Fibroblast of gingiva (primary cell): ENCODE measurements at regions not wholly inside any gene's neighbourhood (a gene's known extent, or its start where the extent isn't known, plus 50 kb on each side); places are given as distances from the start of the nearest gene placed in this dataset.
A peak's percentile ranks its signal among the peaks of the same experiment; 100 is the strongest.

Experiments
- DNase-seq: peaks from one replicate; pipeline ENCODE4 v3.0.0-alpha.2; 2011; ENCODE audit warnings: low read depth

GRCh38 chr3:67288466-67289106, 290.5 kb downstream of the KBTBD8 start:
- DNase-seq: no peak

GRCh38 chr3:67289626-67290025, 291.5 kb downstream of the KBTBD8 start:
- DNase-seq: no peak

- DNase-seq: no peak
Observed at GRCh38 chr3:67290438-67290837, 292.3 kb downstream of the KBTBD8 start.

- no peak for DNase-seq
Observed at GRCh38 chr3:67291287-67292252, 293.5 kb downstream of the KBTBD8 start.

- peak; percentile 3 for DNase-seq
Observed at GRCh38 chr3:67292356-67293121, 294.4 kb downstream of the KBTBD8 start.

- DNase-seq: no peak
Observed at GRCh38 chr3:67294341-67294740, 296.2 kb downstream of the KBTBD8 start.

- no peak for DNase-seq
Observed at GRCh38 chr3:67296039-67296892, 298.2 kb downstream of the KBTBD8 start.

- no peak for DNase-seq
Observed at GRCh38 chr3:67297715-67298475, 299.8 kb downstream of the KBTBD8 start.

- DNase-seq: no peak
Observed at GRCh38 chr3:67301556-67301955, 303.4 kb downstream of the KBTBD8 start.

- DNase-seq: no peak
Observed at GRCh38 chr3:67302489-67302888, 304.4 kb downstream of the KBTBD8 start.

- no peak for DNase-seq
Observed at GRCh38 chr3:67305160-67305559, 307.1 kb downstream of the KBTBD8 start.

- no peak for DNase-seq
Observed at GRCh38 chr3:67305922-67306321, 307.8 kb downstream of the KBTBD8 start.

- DNase-seq: no peak
Observed at GRCh38 chr3:67311440-67311839, 313.3 kb downstream of the KBTBD8 start.

- no peak for DNase-seq
Observed at GRCh38 chr3:67312155-67312554, 314.0 kb downstream of the KBTBD8 start.

GRCh38 chr3:67318162-67318561, 320.1 kb downstream of the KBTBD8 start:
- DNase-seq: no peak

GRCh38 chr3:67324554-67324953, 326.4 kb downstream of the KBTBD8 start:
- DNase-seq: no peak
